ENCODE measurements at regions not wholly inside any gene's neighbourhood (a gene's known extent, or its start where the extent isn't known, plus 50 kb on each side); places are given as distances from the start of the nearest gene placed in this dataset.

DNA sequence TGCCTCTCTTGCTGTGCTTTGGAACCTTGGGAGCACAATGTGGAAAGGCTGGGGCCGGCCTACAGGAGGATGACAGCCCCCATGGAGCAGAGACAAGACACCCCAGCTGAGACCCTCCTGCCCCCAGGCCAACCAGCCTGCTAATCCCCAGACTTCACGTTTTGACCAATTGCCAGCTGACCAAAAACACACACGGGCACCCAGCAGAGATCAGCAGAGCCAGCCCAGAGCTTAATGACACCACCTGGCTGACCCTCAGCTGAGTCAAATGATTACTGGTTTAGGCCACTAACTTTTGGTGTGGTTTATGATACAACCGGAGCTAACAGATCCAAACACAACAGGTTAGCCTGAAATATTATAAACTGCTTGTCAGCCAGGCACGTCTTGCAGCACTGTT, 111.2 kb upstream of the KIF5B start:
- TF ChIP-seq, protein P1, sequence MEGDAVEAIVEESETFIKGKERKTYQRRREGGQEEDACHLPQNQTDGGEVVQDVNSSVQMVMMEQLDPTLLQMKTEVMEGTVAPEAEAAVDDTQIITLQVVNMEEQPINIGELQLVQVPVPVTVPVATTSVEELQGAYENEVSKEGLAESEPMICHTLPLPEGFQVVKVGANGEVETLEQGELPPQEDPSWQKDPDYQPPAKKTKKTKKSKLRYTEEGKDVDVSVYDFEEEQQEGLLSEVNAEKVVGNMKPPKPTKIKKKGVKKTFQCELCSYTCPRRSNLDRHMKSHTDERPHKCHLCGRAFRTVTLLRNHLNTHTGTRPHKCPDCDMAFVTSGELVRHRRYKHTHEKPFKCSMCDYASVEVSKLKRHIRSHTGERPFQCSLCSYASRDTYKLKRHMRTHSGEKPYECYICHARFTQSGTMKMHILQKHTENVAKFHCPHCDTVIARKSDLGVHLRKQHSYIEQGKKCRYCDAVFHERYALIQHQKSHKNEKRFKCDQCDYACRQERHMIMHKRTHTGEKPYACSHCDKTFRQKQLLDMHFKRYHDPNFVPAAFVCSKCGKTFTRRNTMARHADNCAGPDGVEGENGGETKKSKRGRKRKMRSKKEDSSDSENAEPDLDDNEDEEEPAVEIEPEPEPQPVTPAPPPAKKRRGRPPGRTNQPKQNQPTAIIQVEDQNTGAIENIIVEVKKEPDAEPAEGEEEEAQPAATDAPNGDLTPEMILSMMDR (IDR thresholded peaks at IDR 0.05), result no peak
- TF ChIP-seq ZFX (IDR thresholded peaks at IDR 0.05; ENCODE audit: borderline replicate concordance), result no peak

Measured in 22Rv1 (cell line).